Activated T-helper 17 cell treated with anti-CD3 and anti-CD28 coated beads, Interleukin-2, amount 50 U/mL, for 72 hours (primary cell): ENCODE measurements at regions not wholly inside any gene's neighbourhood (a gene's known extent, or its start where the extent isn't known, plus 50 kb on each side); places are given as distances from the start of the nearest gene placed in this dataset.

Experiments used
- ATAC-seq: fragments of 150-1000 bp; cut with Tn5 transposase; replicated peaks from 2 replicates; pipeline ENCODE4 v1.10.0; 2021; ENCODE audit warnings: mild to moderate bottlenecking, moderate library complexity
- H3K27ac Mint-ChIP-seq: one replicate; pipeline ENCODE4 v1.8.0; 2022; ENCODE audit warnings: mixed read lengths
- H3K27me3 Mint-ChIP-seq: one replicate; pipeline ENCODE4 v1.8.0; 2022; ENCODE audit warnings: mixed read lengths
- H3K36me3 Mint-ChIP-seq: one replicate; pipeline ENCODE4 v1.8.0; 2022; ENCODE audit warnings: low read depth, mild to moderate bottlenecking, mixed read lengths
- H3K4me1 Mint-ChIP-seq: one replicate; pipeline ENCODE4 v1.8.0; 2022; ENCODE audit warnings: mixed read lengths
- H3K4me3 Mint-ChIP-seq: one replicate; pipeline ENCODE4 v1.8.0; 2022; ENCODE audit warnings: mild to moderate bottlenecking, mixed read lengths
- H3K9me3 Mint-ChIP-seq: one replicate; pipeline ENCODE4 v1.8.0; 2022; ENCODE audit warnings: mixed read lengths

- no peak for ATAC-seq
- no peaks in the 10 kb centered on the region for H3K4me1 Mint-ChIP-seq
Observed at GRCh38 chr14:53766106-53766505, 190.5 kb downstream of the BMP4 start.

DNA sequence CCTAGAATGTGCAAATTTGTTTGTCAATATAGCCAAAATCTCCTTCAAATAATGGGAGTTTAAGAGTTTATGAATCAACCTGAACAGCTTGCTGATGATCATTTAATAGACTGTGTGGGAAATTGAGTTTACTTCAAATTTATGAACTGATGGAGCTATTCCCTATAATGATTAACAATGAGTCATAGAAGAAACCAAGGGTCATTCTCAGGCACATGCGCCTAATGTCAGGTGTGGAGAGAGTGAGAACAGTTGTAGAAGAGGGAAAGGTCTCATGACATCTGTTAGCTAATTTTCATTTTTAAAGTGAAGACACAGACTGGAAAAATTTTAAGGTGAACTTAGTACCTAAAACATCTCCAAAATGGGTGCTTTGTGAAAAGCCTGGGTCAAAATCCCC, 191.8 kb downstream of the BMP4 start:
- Mint-ChIP-seq H3K27me3 (no peaks in the 10 kb centered on the region), H3K27ac (no peak overlapping the region), H3K4me3 (no peak overlapping the region), H3K36me3 (no peaks in the 10 kb centered on the region), H3K4me1 (no peaks in the 10 kb centered on the region), H3K9me3 (peaks cover 3% of the 10 kb centered on the region)
- no peak for ATAC-seq

More at GRCh38 chr14:53766106-53766505, 190.5 kb downstream of the BMP4 start:
- Mint-ChIP-seq H3K4me3 (no peak overlapping the region), H3K27me3 (no peaks in the 10 kb centered on the region), H3K36me3 (no peaks in the 10 kb centered on the region), H3K9me3 (peaks cover 3% of the 10 kb centered on the region), H3K27ac (no peak overlapping the region)

DNA sequence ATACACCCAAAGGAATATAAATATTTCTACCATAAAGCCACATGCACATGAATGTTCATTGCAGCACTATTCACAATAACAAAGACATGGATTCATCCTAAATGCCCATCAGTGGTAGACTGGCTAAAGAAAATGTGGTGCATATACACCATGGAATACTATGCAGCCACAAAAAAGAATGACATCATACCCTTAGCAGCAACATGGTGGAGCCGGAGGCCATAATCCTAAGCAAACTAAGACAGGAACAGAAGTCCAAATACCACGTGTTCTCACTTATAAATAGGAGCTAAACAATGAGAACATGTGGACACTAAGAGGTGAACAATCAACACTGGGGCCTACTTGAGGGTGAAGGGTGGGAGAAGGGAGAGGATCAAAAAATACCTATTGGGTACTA, 198.5 kb downstream of the BMP4 start:
- Mint-ChIP-seq H3K4me3 (no peak overlapping the region), H3K27me3 (peaks cover 6% of the 10 kb centered on the region), H3K4me1 (no peaks in the 10 kb centered on the region), H3K9me3 (peaks cover 11% of the 10 kb centered on the region), H3K27ac (no peak overlapping the region), H3K36me3 (no peaks in the 10 kb centered on the region)
- ATAC-seq = no peak

DNA sequence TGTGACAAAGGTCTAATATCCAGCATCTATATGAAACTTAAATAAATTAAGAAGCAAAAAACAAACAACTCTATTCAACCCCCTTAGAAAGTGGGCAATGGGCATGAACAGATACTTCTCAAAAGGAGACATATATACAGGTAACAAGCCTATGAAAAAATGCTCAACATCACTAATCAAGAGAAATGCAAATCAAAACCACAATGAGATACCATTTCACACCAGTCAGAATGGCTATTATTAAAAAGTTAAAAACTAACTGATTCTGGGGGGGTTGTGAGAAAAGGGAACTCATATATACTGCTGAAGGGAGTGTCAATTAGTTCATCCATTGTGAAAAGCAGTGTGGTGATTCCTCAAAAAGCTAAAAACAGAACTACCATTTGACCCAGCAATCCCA, 198.9 kb downstream of the BMP4 start:
- no peak for ATAC-seq
- Mint-ChIP-seq H3K36me3 (no peaks in the 10 kb centered on the region), H3K4me1 (no peaks in the 10 kb centered on the region), H3K27me3 (peaks cover 6% of the 10 kb centered on the region), H3K27ac (no peak overlapping the region), H3K4me3 (no peak overlapping the region), H3K9me3 (peaks cover 11% of the 10 kb centered on the region)

GRCh38 chr14:53751650-53752049, 205.0 kb downstream of the BMP4 start:
- peaks cover 6% of the 10 kb centered on the region for H3K27me3 Mint-ChIP-seq
- no peak for ATAC-seq
- H3K4me3 Mint-ChIP-seq = no peak overlapping the region
- peaks cover 8% of the 10 kb centered on the region for H3K9me3 Mint-ChIP-seq
- no peaks in the 10 kb centered on the region for H3K4me1 Mint-ChIP-seq
- H3K36me3 Mint-ChIP-seq = no peaks in the 10 kb centered on the region
- no peak overlapping the region for H3K27ac Mint-ChIP-seq

GRCh38 chr14:53748691-53749090, 207.9 kb downstream of the BMP4 start:
- ATAC-seq = no peak
- Mint-ChIP-seq H3K36me3 (no peaks in the 10 kb centered on the region), H3K27me3 (no peaks in the 10 kb centered on the region), H3K9me3 (peaks cover 3% of the 10 kb centered on the region), H3K4me3 (no peak overlapping the region), H3K27ac (no peak overlapping the region), H3K4me1 (no peaks in the 10 kb centered on the region)

GRCh38 chr14:53744857-53745256, 211.8 kb downstream of the BMP4 start:
- no peaks in the 10 kb centered on the region for H3K36me3 Mint-ChIP-seq
- H3K9me3 Mint-ChIP-seq = no peaks in the 10 kb centered on the region
- no peak for ATAC-seq
- no peak overlapping the region for H3K4me3 Mint-ChIP-seq
- no peaks in the 10 kb centered on the region for H3K27me3 Mint-ChIP-seq
- no peaks in the 10 kb centered on the region for H3K4me1 Mint-ChIP-seq
- H3K27ac Mint-ChIP-seq = no peak overlapping the region

DNA sequence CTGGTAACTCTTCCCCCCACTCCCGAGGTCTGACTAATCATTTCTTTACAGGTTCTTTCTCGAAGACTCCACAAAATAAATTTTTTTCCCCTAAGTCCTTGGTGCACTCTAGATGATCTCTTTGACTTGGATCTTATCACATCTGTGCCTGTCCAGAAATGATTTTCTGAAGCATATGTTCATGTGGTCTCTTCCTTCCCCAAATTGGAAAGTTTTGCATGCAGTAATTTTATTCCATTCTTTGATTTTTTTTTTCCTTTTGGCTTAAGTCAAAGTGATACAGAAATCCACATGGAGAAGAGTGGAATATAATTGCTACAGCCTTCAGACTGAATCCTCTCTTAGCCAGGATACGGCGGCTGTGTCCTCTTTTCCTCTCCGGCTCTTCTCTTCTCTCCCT, 213.3 kb downstream of the BMP4 start:
- Mint-ChIP-seq H3K4me3 (no peak overlapping the region), H3K27ac (no peak overlapping the region), H3K9me3 (no peaks in the 10 kb centered on the region), H3K27me3 (no peaks in the 10 kb centered on the region), H3K4me1 (no peaks in the 10 kb centered on the region), H3K36me3 (no peaks in the 10 kb centered on the region)
- ATAC-seq = no peak

DNA sequence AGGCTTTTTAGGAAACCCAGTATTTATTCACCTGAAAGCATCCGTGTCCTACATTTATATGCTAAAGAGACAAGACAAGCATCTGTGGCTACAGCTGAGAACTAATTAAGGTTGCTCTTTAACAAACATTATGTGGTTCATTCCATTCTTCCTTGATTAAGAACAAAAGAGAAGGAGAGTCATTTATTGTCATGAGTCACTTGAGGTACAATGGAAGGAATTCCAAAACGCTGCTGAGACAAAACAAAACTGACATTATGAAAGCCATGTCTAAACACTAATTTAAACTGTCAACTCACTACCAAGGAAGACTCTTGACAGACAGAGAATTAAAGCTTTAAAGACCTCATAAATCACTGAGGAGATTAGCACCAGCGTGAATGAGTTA, 214.4 kb downstream of the BMP4 start:
- Mint-ChIP-seq H3K27ac (no peak overlapping the region), H3K36me3 (no peaks in the 10 kb centered on the region), H3K4me3 (no peak overlapping the region), H3K27me3 (no peaks in the 10 kb centered on the region), H3K4me1 (no peaks in the 10 kb centered on the region), H3K9me3 (no peaks in the 10 kb centered on the region)
- no peak for ATAC-seq

DNA sequence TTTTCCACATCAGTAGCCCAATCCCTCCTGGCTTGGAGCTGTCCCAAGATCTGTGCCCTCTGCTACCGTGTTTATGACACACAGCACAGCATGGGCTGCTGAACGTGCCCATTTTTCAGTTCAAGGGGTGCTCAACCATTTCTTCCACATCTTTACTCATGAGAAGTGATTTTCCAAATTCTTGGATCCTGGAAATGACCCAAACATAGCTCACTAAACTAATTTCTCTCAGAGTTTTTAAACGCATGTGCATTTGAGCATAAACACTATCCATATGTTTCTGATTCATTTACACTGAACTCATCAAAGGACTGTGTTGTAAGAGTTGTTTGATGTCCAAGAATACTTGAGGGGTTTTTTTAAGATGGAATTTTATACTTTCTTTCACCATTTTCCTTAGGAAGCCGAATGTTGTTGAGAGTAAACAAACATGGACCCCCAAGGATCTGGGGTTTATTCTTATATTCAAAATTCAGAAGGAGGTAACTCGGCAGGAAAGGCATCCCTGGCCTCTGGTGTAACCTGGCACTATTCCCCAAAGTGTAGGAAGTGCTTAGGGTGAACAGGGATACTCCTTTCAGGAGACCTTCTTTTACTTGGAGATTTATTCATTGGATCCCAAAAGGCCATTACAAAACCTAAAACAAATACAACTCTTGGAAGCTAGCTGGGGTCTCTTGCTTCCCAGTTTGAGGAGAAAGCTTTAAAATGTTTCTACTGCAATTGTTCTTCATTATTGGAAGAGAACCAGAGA, 215.0 kb downstream of the BMP4 start:
- no peaks in the 10 kb centered on the region for H3K27me3 Mint-ChIP-seq
- H3K4me1 Mint-ChIP-seq = no peaks in the 10 kb centered on the region
- no peaks in the 10 kb centered on the region for H3K9me3 Mint-ChIP-seq
- no peak overlapping the region for H3K4me3 Mint-ChIP-seq
- no peak for ATAC-seq
- H3K36me3 Mint-ChIP-seq = no peaks in the 10 kb centered on the region
- no peak overlapping the region for H3K27ac Mint-ChIP-seq

GRCh38 chr14:53740570-53740969, 216.1 kb downstream of the BMP4 start:
- no peaks in the 10 kb centered on the region for H3K9me3 Mint-ChIP-seq
- no peaks in the 10 kb centered on the region for H3K4me1 Mint-ChIP-seq
- H3K27ac Mint-ChIP-seq = no peak overlapping the region
- H3K4me3 Mint-ChIP-seq = no peak overlapping the region
- H3K36me3 Mint-ChIP-seq = no peaks in the 10 kb centered on the region
- H3K27me3 Mint-ChIP-seq = no peaks in the 10 kb centered on the region
- no peak for ATAC-seq

DNA sequence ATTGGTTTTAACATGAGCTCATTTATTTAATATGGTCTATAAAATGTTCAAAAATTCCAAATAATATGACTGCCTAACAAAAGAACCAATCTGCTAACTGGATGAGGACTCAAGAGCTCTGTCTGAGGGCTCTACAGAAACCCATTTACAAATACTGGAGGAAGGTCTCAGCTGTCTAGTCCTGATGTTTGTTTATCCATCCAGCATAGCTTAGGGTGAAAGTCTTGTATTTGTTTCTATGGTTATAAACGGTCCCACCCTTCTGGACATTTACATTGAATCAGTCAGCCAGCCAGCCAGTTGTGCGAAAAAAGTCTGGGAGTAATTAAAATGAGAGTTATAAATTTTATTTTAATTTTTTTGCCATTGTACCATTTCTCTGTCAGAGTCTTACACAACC, 220.7 kb downstream of the BMP4 start:
- no peak overlapping the region for H3K4me3 Mint-ChIP-seq
- no peaks in the 10 kb centered on the region for H3K4me1 Mint-ChIP-seq
- no peak for ATAC-seq
- H3K27me3 Mint-ChIP-seq = no peaks in the 10 kb centered on the region
- no peaks in the 10 kb centered on the region for H3K36me3 Mint-ChIP-seq
- H3K9me3 Mint-ChIP-seq = peaks cover 3% of the 10 kb centered on the region
- H3K27ac Mint-ChIP-seq = no peak overlapping the region

GRCh38 chr14:53723221-53723620, 233.4 kb downstream of the BMP4 start:
- no peak overlapping the region for H3K4me3 Mint-ChIP-seq
- H3K9me3 Mint-ChIP-seq = peaks cover 11% of the 10 kb centered on the region
- H3K36me3 Mint-ChIP-seq = no peaks in the 10 kb centered on the region
- no peak for ATAC-seq
- no peaks in the 10 kb centered on the region for H3K4me1 Mint-ChIP-seq
- no peaks in the 10 kb centered on the region for H3K27me3 Mint-ChIP-seq
- H3K27ac Mint-ChIP-seq = no peak overlapping the region

- H3K4me3 Mint-ChIP-seq = no peak overlapping the region
- H3K36me3 Mint-ChIP-seq = no peaks in the 10 kb centered on the region
- no peak overlapping the region for H3K27ac Mint-ChIP-seq
- no peaks in the 10 kb centered on the region for H3K27me3 Mint-ChIP-seq
- H3K9me3 Mint-ChIP-seq = peaks cover 11% of the 10 kb centered on the region
- no peaks in the 10 kb centered on the region for H3K4me1 Mint-ChIP-seq
- ATAC-seq = no peak
Observed at GRCh38 chr14:53719536-53719935, 237.1 kb downstream of the BMP4 start.

DNA sequence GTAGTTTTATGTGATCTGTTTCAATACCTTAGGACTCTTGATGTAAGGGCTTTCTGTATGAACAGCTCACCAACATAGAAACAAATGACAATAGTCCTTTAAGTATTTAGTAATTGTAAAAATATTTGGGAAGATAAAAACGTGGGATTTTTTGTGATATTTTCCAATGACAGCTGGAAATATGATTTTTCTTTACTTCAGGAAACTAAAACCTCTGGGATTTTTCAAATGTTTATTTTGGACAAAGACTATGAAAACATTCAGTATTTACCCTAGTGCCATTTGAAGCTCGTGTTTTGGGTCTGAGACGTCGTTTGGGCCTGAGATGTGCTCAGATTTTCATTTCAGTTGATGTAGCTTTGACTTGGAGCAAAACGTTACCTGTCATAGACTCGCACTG, 240.0 kb downstream of the BMP4 start:
- H3K4me3 Mint-ChIP-seq = no peak overlapping the region
- H3K36me3 Mint-ChIP-seq = no peaks in the 10 kb centered on the region
- no peaks in the 10 kb centered on the region for H3K27me3 Mint-ChIP-seq
- ATAC-seq = no peak
- no peaks in the 10 kb centered on the region for H3K4me1 Mint-ChIP-seq
- H3K9me3 Mint-ChIP-seq = peaks cover 11% of the 10 kb centered on the region
- H3K27ac Mint-ChIP-seq = no peak overlapping the region

DNA sequence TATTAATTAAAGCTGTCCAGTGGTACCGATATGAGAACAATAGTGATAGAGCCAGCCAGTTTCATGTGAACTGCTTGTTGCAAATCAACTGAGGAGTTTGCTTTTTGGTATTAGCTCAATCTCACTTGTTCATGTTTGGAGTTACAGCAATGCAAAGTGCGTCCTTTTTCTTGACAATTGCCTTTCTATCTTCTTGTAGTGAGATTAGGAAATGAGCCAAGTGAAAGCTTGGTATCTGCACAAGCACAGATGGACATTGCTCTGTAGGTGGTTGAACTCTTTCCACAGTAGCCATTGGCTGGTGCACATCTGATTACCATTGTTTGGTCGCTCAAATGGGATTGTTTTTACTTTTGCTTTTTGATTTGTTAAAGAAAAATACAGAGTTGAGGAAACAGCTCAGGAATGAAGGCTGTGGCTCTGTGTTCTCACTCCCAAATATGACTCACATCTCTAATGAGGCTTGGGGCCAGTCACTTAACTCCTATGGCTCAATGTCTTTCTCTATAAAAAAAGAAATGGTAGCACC, 241.4 kb downstream of the BMP4 start:
- Mint-ChIP-seq H3K9me3 (peaks cover 7% of the 10 kb centered on the region), H3K4me3 (no peak overlapping the region), H3K36me3 (no peaks in the 10 kb centered on the region), H3K27me3 (no peaks in the 10 kb centered on the region), H3K27ac (no peak overlapping the region), H3K4me1 (no peaks in the 10 kb centered on the region)
- no peak for ATAC-seq
